SHP77 treated with DMSO at 0.1 percent for 48 hours (cell line): ENCODE measurements at regions not wholly inside any gene's neighbourhood (a gene's known extent, or its start where the extent isn't known, plus 50 kb on each side); places are given as distances from the start of the nearest gene placed in this dataset.
"Not testable (repeated sequence)": the region's sequence is repeated elsewhere in the genome, so short reads cannot be mapped to it uniquely, and the experiment has no call there.

Experiments used
- DNase-seq: peaks from one replicate; lab custom pipeline; 2025; lab: John Stamatoyannopoulos, UW

DNA sequence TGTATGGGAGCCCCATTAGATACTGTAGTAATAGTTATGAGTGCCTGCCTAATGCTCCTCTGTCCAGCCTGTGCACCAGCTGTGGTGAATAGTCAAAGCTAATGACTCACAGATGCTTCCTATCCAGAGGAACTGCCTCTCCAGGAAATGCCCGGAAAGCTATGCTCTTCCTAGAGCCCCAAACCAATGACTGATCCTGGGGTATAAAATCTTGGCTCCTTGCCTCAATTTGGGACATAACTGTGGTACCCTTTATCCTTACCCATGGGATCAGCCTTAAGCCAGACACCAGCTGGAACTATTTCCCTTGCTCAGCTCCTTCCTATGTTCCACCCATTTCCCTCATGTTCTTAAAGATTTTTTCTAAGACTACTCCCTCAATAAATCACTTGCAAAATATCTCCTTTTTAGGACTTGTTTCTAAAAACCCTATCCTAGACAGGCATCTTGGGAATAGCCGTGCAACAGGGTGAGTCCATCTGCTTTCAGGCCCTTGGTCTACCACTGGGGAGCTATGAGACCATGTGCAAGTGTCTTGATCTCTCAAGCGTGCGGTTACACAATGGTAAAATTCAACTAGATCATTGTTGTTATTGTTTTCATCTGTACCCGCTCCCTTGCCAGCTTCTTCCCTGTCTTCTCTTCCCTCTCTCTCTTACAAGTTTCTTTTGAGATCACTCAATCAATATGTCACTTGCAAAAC is 283.7 kb downstream of the BTBD3 start:
- no peak for DNase-seq

DNA sequence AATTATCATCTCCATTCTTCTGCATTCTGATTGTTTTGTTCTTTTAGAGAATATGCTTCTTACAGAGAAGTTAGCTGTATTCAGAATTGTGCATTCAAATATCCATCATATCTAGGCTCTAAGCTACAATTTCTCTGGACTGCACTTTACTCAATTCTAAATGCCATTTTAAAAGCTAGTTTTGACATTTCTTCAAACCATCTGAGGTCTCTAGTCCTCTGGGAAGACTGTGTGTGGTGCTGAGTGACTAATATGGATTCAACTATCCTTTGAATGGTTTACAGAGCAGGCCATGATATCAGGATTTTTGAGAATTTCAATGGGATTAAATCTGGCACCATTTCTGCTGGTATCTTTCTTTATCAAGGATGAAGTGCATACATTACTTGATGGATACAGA is 285.7 kb downstream of the BTBD3 start:
- DNase-seq: no peak

DNA sequence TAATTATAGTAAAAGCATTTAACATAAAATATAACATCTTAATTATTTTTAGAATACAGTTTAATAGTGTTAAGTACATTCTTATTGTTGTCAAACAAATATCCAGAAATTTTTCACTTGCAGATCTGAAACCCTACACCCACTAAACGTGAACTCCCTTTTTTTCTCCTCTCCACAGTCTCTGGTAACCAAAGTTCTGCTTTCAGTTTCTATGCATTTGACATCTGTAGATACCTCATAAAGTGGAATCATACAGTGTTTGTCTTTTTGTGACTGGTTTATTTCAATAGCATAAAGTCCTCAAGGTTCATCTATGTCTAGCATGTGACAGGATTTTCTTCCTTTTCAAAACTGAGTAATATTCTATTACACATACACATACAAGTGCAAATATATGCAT is 286.3 kb downstream of the BTBD3 start:
- DNase-seq: no peak

DNA sequence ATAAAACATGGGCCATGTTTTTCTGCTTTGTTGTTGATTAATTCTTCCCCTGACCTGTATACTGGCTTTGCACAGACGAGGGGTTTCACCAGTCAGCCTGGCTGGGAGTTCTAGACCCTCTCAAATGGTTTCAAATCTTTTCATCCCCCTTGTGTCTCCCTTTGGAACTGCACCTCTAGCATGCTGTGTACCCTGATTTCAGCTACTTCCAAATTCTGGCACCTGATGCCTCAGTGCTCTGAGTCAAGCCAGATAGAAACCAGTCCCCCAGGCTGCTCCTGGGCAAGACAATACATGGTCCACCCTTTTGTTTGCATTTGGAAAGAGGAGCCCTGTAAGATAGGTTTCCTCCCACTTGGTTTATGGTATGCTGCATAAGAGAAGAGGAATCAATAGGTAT is 290.2 kb downstream of the BTBD3 start:
- no peak for DNase-seq

DNA sequence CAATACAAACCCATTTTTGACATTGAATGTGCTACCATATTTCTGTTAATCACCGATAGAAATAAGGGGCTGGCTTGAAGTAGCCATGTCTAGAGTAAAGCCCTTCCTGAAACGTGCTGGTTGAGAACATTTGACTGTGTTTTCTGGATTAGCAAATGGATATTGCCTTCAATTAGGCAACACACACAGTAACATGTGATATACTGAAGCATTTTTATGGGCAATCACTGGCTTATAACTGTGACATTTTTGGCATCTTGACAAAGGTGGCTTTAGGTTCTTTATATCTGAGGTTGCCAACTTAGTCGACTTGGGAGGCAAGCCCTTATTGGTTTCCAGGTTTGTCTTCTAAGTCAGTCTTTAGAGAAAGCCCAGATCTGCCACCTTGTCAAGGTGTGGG is 292.9 kb downstream of the BTBD3 start:
- no peak for DNase-seq

DNA sequence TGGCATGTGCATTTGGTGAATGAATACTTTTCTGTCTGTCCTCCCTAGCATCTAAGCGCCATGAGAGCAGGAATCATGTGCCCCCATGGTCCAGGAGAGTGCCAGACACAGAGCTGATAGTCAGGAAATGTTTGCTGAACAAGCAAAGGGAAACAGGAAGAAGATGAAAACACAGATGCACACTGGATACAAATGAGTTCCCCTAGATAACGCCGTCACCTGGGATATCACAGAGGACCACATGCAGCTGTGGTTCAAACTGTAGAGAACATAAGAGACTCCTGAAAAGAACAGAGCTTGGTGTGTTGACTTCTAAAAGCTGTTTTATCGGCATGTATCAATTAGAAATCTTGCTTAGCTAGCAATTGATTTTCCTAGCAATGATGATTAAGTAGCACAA is 293.7 kb downstream of the BTBD3 start:
- no peak for DNase-seq

DNA sequence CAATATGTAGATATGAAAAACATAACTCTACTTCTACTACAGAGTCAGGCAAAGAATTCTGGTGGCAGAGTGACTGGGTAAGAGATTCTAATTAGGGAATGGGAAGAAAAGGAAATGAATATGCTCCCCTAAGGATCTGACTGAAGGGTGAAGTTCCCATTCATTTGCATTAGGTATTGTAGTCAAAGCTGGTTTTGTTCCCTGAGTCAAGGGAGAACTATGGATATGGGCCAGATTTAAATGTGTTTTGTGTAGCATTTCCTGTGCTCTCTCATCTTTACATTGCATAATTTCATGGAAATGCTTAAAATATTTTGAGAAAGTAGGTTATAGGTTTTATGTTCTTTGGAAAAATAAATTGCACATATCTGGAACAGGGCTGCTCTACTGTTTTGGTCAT is 299.7 kb downstream of the BTBD3 start:
- no peak for DNase-seq

DNA sequence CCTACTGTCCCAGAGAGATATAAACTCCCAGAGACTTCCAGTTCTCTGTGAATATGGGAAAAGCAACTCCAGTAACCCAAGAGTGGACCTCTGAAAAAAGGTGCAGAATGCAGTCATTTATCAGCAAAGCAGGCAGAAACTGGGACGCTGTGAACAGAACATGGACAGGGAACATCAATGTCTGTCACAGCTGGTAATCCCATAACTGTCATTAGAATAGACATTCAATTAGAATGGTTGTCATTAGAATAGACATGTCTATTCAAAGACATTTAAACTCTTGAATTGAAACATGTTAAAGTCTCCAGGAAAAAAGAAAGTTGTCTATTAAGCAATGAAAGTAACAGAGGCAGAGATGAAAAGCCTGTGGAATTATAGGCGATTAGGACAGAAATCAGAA is 302.1 kb downstream of the BTBD3 start:
- DNase-seq: no peak

DNA sequence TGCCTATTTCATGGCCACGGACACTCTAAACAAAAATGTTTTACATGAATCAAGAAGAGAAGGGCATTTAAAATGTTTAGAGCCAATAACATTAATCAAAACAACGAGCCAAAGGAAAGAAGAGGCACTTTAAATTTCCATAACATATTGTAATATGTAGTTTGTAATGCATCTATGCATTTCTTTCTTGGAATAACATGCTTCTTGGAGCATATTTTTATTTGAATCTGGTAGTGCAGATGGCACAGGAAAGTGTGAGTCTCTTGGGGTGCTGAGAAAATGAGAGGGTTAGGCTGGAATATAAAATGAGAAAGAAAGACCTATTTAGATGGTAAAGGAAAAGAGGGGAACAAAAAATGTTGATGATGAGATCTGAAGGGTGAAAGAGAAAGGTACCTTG is 305.4 kb downstream of the BTBD3 start:
- no peak for DNase-seq

DNA sequence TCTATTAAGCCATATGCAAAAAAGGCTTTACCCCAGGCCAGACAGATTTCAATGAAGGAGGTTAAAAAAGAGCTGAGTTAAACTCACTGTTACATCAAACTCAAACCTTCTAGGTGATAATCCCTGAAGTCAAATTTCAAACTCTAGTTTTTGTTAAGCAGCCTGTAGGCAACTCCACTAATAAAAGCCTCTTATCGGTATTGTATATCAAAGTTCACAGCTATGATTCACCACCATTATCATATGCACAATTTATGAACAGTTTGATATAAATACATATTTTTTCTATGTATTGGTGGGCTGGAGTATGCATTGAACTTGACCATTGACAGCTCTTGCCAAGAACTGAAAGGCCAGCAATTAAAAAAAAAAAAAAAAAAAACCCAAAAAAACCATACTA is 308.2 kb downstream of the BTBD3 start:
- DNase-seq: no peak

DNA sequence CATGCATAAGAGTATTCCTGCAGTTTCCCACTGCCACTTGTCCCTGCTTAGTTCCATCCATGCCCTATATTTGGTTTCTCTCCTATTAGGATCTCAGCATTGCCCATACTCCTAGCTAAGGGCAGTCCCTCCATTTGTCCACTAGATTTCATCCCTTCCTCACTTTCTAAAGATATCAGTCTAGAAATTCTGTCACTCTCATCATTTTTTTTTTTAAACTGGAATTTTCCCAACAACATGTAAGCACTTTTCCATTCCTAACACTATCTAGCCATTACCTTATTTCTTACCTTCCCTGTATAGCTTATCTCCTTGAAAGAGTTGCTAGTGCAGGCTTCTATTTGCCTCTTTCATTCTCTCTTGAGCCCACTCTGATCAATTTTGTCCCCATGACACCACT is 312.2 kb downstream of the BTBD3 start:
- DNase-seq: no peak

DNA sequence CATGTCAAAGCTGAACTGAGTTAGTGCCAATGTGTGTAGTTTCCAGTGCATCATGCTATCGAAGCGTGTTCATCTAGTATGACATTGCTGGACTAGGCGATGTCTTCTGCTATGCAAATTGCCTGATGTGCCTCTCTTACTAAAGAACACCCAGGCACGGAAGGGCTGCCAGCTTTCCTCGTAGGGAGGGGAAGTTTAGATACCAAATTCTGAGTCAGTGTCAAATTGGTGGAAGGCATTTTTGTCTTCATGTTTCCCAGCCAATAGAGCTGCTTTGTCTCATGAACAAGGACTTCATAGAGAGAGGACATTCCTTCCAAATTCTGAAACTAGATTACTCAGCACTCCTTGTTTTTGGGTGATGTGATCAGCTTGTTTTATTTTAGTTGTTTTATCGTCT is 320.1 kb downstream of the BTBD3 start:
- DNase-seq: no peak

DNA sequence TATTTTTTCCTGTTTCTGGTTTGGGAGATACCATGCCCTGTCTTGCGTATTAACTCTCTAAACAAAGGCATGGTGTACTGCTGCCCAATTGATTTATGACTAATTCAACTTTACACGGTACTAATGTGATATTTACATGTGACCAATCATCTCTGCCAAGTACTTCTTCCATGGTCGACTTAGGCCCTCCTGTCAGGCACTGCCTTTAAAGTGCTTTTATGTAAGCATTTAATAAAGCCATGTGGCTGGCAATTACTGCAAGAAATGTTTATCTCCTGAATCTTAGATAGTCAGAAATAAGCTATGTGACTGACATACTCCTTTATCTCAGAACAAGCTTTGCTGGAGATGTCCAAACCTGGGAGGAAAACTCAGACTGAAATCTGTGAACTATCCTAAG is 323.4 kb downstream of the BTBD3 start:
- DNase-seq: peak; percentile 79

DNA sequence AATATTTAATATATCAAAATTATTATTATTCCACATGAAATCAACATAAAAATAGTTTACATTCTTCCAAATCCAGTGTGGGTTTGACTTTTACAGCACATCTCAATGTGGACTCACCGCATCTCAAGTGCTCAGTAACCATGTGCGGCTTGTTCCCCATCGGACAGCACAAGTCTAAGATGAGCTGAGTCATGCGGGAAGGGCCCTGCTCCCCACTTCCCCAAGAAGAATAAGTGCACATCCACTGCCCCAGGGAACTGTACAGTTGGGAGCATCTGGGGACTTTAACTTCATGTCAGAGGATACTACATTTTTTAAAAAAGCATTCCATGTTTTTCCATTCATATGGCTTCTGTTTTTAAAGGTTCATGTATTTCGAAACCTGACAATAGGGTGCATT is 325.6 kb downstream of the BTBD3 start:
- DNase-seq: no peak

DNA sequence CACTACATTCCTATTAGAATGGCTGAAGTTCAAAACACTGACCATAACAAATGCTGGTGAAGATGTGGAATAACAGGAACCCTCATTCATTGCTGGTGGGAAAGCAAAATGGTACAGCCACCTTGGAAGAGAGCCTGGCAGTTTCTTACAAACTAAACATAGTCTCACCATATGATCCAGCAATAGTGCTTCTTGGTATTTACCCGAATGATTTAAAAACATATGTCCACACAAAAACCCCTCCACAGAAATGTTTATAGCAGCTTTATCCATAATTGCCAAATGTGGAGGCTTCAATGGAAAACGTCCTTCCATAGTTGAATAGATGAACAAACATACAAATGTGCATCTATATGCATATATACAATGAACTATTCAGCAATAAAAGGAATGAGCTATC is 330.8 kb downstream of the BTBD3 start:
- no peak for DNase-seq

DNA sequence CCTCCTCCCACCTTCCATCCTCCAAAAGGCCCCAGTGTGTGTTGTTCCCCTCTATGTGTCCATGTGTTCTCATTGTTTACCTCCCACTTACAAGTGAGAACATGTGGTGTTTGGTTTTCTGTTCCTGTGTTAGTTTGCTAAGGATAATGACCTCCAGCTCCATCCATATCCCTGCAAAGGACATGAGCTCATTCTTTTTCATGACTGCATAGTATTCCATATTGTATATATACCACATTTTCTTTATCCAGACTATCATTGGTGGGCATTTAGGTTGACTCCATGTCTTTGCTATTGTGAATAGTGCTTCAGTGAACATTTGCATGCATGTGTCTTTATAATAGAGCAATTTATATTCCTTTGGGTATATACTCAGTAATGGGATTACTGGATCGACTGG is 333.0 kb downstream of the BTBD3 start:
- DNase-seq: not testable (repeated sequence)

DNA sequence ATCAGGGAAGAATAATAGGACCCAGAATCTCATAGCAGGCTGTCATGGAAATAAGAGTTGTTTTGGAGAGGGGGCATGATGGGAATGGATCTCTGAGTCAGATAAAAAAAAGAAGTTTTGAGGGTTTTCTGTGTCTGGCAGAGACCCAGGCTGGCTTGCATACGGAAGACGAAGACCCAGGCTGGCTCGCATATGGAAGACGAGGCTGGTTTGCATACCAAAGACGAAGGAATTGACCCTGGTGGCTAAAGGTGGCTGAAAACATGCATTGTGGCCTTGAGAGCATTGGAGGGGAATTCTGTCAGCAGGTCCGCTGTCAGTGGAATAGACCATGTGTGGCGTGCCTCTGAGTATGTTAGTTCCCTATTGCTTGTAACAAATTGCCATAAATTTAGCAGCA is 335.1 kb downstream of the BTBD3 start:
- DNase-seq: no peak

DNA sequence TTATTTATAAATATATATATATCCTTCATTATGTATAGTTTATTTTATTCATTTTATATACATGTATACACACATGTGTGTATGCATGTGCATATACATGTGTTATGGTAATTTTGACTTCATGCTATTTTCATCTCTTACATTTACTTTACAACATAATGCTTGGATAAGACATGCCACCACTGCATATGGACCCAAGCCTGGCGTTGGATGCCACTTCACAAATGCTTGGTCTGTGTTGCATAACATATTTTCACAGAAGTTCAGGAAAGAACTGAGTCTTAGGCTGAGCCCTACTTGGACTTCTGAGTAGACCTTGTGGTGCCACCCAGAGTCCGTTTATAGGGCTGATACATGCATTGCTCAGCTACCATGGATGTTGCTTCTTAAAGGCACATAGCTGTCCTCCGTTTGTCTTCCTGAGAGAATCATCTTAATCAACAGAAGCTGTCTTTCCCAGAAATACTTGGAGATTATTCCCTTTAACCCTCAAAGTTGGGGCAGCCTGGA is 337.8 kb downstream of the BTBD3 start:
- no peak for DNase-seq

DNA sequence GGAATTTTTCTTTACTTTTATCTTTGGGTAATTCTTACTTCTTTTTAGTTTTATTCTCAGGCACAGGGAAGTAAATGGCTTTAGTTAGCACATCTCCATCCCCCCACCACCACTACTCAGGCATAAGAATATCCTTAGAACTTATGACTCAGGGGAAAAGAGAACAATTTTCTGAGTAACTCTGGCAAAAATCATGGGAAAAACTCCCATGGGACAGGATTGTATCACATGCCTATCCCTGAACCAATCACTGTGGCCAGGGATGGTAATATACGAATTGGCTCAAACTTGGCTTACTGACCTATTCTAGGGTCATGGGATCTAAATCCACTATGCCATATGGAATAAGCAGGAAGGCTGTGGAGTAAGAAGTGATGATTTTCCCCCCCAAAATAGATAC is 339.1 kb downstream of the BTBD3 start:
- DNase-seq: no peak

DNA sequence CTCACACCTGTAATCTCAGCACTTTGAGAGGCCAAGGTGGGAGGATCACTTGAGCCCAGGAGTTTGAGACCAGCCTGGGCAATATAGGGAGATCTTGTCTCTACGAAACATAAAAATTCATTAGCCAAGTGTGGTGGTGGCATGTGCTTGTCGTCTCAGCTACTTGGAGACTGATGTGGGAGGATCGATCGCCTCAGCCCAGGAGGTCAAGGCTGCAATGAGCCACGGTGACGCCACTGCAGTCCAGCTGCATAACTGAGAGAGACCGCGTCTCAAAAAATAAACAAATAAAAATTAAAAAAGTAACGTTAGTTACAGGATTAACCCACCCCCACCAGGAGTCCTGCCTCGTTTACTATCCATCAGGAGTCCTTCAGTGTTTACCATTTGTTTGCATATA is 345.1 kb downstream of the BTBD3 start:
- peak; percentile 26 for DNase-seq

DNA sequence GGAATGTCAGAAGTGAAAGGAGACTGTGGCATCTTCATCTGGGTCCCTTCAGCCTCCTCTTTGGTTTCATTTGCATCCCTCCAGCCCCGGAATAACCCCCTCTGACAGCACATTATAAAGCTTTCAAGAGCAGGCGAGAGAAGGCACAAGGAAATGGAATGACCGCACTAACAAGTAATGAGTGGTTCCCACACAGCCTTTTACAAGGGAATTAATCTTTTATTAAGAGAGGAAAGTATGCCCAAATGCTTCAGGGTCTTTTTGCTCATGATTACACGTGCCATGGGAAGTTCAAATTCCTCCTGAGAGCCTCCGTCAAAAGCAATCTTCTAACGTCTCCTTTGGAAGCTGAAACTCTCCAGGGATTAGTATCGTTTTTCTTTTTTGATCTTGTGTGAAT is 347.0 kb downstream of the BTBD3 start:
- DNase-seq: no peak

DNA sequence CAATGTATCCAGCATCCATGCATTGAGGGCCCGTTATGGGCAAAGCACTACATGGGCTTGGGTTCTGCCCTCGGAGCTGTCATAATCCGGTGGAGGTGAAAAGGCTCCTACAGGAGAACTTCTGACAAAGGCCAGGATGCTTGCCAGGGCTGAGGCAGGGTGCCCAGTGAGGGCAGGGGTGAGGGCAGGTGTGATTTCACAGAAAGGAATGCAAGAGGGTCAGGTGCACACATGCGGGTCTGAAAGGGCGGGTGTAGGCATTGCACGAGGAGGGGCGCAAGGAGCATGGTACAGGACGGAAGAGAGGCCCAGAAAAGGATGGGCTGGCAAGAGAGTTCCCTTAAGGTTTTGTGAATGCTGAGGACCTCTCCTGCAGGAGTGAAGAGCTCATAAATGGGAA is 348.0 kb downstream of the BTBD3 start:
- DNase-seq: no peak

DNA sequence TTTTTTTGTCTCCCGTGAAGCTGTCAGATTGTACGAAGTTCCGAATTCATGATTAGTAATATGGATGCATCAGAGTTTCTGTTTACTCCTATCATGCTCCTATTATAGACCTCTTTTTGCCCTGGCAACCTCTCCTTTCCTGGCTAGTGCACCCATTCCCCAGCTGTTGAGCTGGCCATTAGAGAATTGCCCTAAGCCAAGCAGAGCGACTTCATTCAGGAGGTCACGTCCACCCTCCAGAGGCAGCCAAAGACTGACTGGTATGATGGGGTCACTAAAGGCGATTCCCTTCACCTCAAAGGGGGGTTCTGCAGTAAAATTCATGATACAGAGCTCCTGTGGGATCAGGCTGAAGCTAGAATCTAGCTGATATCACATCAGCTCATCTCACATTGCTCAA is 351.9 kb downstream of the BTBD3 start:
- DNase-seq: no peak

DNA sequence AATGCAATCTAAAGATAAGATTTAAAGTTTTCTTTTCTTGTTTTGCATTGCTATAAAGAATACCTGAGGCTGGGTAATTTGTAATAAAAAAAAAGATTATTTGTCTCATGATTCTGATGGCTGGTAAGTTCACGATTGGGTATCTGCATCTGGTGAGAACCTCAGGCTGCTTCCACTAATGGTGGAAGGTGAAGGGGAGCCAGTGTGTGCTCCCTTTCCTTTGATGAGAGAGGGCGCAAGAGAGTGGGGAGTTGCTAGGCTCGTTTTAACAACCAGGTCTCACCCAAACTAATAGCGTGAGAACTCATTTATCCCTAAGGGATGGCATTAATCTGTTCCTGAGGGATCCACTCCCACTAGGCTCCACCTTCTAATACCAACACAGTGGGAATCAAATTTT is 353.2 kb downstream of the BTBD3 start:
- DNase-seq: no peak
